K562 (cell line): ENCODE measurements at regions not wholly inside any gene's neighbourhood (a gene's known extent, or its start where the extent isn't known, plus 50 kb on each side); places are given as distances from the start of the nearest gene placed in this dataset.
A peak's percentile ranks its signal among the peaks of the same experiment; 100 is the strongest.

Experiments
- ATAC-seq: fragments of 200-7000 bp; cut with Tn5 transposase; 3 replicates; pipeline ENCODE4 v1.9.1; 2020; ENCODE audit warnings: moderate library complexity
- BruUV-seq: library from RNA; stranded (reverse); fragments of 400-500 nt; replicated peaks from 2 replicates; lab custom pipeline; 2021; lab: Mats Ljungman, UMichigan
- CTCF ChIA-PET: fragments of 300-600 bp; formaldehyde crosslinking; extraction: SDS; loops from one replicate; lab custom pipeline; 2021; ENCODE audit warnings: low intra/inter-chr PET ratio; lab: Yijun Ruan, JAX
- POLR2A ChIA-PET: fragments of 300-600, 350-650 bp; sonication (Branson Sonifier 250); formaldehyde crosslinking; extraction: SDS; loops from one replicate; lab custom pipeline; 2021; ENCODE audit warnings: antibody characterized with exemption, inconsistent platforms; lab: Yijun Ruan, JAX
- DNase-seq, 4 experiments: peaks; one replicate each; pipeline versions ENCODE4 v3.0.0 to v3.0.0-alpha.2; 2011 to 2018; ENCODE audit warnings: low spot score in 3 of 4, mixed read lengths in 3 of 4; ENCODE audit errors: extremely low read depth in 1 of 4
- FAIRE-seq: peaks from 2 replicates; lab custom pipeline; 2011; peaks lifted over from hg19 to GRCh38; lab: Jason Lieb, UNC
- H2AFZ ChIP-seq: 2 replicates; pipeline ENCODE4 v1.6.0; 2011; ENCODE audit warnings: low read depth, low read length, control low read depth, inconsistent platforms
- H3K27ac ChIP-seq: fragments of 200-600 bp; 3 replicates; pipeline ENCODE4 v1.8.0; 2011; ENCODE audit warnings: low read depth, mild to moderate bottlenecking, control low read depth, inconsistent platforms, low read length, moderate library complexity, mixed read lengths; ENCODE audit errors: extremely low read depth
- H3K27me3 ChIP-seq, 2 experiments: fragments of 300-600 bp in 1 of 2; 2 replicates in 1 of 2; 3 replicates in 1 of 2; pipeline versions ENCODE4 v1.6.0 to v1.8.0; 2011; ENCODE audit warnings: inconsistent platforms in 2 of 2, low read length in 2 of 2, mild to moderate bottlenecking in 1 of 2, mixed read lengths in 1 of 2, moderate library complexity in 1 of 2; ENCODE audit not compliant: control insufficient read depth in 2 of 2, insufficient read depth in 2 of 2
- H3K36me3 ChIP-seq: fragments of 300-600 bp; 3 replicates; pipeline ENCODE4 v1.8.0; 2011; ENCODE audit warnings: mild to moderate bottlenecking, low read length, inconsistent platforms; ENCODE audit not compliant: control insufficient read depth, insufficient read depth
- H3K4me1 ChIP-seq, 2 experiments: fragments of 200-600 bp in 1 of 2; replicated peaks in 1 of 2; 2 replicates in 1 of 2; 3 replicates in 1 of 2; pipeline versions ENCODE4 v1.5.1 to v1.8.0; 2011; ENCODE audit warnings: inconsistent platforms in 2 of 2, low read length in 2 of 2, mild to moderate bottlenecking in 1 of 2, mixed read lengths in 1 of 2, moderate library complexity in 1 of 2; ENCODE audit not compliant: control insufficient read depth in 2 of 2, insufficient read depth in 2 of 2
- H3K4me2 ChIP-seq: 2 replicates; pipeline ENCODE4 v1.6.1; 2011; ENCODE audit warnings: low read length, control low read depth, inconsistent platforms, mixed read lengths; ENCODE audit not compliant: insufficient read depth
- H3K4me3 ChIP-seq: fragments of 200-600 bp; sonication (generic), shearing (Covaris generic); 2 replicates; pipeline ENCODE4 v1.5.1; 2016; ENCODE audit warnings: control low read depth, inconsistent platforms
- H3K79me2 ChIP-seq: fragments of 200-600 bp; 3 replicates; pipeline ENCODE4 v1.8.0; 2011; ENCODE audit warnings: low read length, inconsistent platforms; ENCODE audit not compliant: control insufficient read depth, insufficient read depth
- H3K9ac ChIP-seq, 2 experiments: 2 replicates each; pipeline versions ENCODE4 v1.6.0 to v1.6.1; 2011; ENCODE audit warnings: low read depth in 2 of 2, low read length in 2 of 2, control low read depth in 1 of 2, inconsistent platforms in 1 of 2, mild to moderate bottlenecking in 1 of 2, mixed read lengths in 1 of 2; ENCODE audit not compliant: insufficient read depth in 1 of 2
- H3K9me1 ChIP-seq: one replicate; pipeline ENCODE4 v1.6.0; 2011; ENCODE audit warnings: inconsistent platforms, mild to moderate bottlenecking, low read length, moderate library complexity; ENCODE audit not compliant: control insufficient read depth, insufficient read depth
- H3K9me3 ChIP-seq: replicated peaks from 2 replicates; pipeline ENCODE4 v1.5.1; 2011; ENCODE audit warnings: low read depth, low read length, inconsistent platforms; ENCODE audit not compliant: control insufficient read depth, insufficient read depth
- H4K20me1 ChIP-seq: replicated peaks from 2 replicates; pipeline ENCODE4 v1.6.1; 2011; ENCODE audit warnings: low read length, inconsistent platforms, mixed read lengths; ENCODE audit not compliant: control insufficient read depth, insufficient read depth
- HDAC1 ChIP-seq, 2 experiments: fragments of 450-650 bp; IDR thresholded peaks; 2 replicates each; pipeline ENCODE4 v1.6.1; 2016 to 2017; ENCODE audit warnings: inconsistent platforms in 1 of 2, mild to moderate bottlenecking in 1 of 2, moderate library complexity in 1 of 2
- ILF3 ChIP-seq: fragments of 450-650 bp; IDR thresholded peaks from 2 replicates; pipeline ENCODE4 v1.6.1; 2018; ENCODE audit warnings: antibody characterized with exemption, mild to moderate bottlenecking, moderate library complexity, borderline replicate concordance
- NFE2L1 ChIP-seq: fragments of 450-650 bp; IDR thresholded peaks from 2 replicates; pipeline ENCODE4 v1.6.1; 2016; ENCODE audit warnings: missing genetic modification characterization, low read depth, mild to moderate bottlenecking, missing compliant biosample characterization, moderate library complexity, borderline replicate concordance
- WGBS: fragments of 100-300 bp; shearing (Covaris generic); methylation state at CpG from one replicate; pipeline ENCODE4 v1.1.6; 2016; ENCODE audit warnings: low coverage, mixed read lengths; ENCODE audit not compliant: insufficient coverage; ENCODE audit errors: missing lambda C conversion rate; 5-methylcytosine and 5-hydroxymethylcytosine counted together
- in situ Hi-C: fragments of 300-500 bp; cut with MboI; formaldehyde crosslinking; loops from 4 replicates; pipeline ENCODE4 v1.15.0; 2018; ENCODE audit warnings: inconsistent platforms, mixed read lengths
- intact Hi-C: fragments of 100-400 bp; cut with micrococcal nuclease; formaldehyde crosslinking; loops from 2 replicates; pipeline ENCODE4 v1.14.2; 2022
- TF ChIP-seq, protein P1 (sequence below): fragments of 250-450 bp; sonication (Bioruptor Pico); IDR thresholded peaks from 2 replicates; pipeline ENCODE4 v1.5.0; 2021; ENCODE audit warnings: mild to moderate bottlenecking, moderate library complexity
- TF ChIP-seq, protein P2 (sequence below), 2 experiments: fragments of 450-650 bp; IDR thresholded peaks; 2 replicates each; pipeline ENCODE4 v1.6.1; 2016; ENCODE audit warnings: mild to moderate bottlenecking in 2 of 2, borderline replicate concordance in 1 of 2, low read depth in 1 of 2, moderate library complexity in 1 of 2
- TF ChIP-seq, protein P3 (sequence below): fragments of 450-650 bp; IDR thresholded peaks from 2 replicates; pipeline ENCODE4 v1.6.1; 2018; ENCODE audit warnings: mild to moderate bottlenecking, low read depth; ENCODE audit not compliant: partially characterized antibody

DNA sequence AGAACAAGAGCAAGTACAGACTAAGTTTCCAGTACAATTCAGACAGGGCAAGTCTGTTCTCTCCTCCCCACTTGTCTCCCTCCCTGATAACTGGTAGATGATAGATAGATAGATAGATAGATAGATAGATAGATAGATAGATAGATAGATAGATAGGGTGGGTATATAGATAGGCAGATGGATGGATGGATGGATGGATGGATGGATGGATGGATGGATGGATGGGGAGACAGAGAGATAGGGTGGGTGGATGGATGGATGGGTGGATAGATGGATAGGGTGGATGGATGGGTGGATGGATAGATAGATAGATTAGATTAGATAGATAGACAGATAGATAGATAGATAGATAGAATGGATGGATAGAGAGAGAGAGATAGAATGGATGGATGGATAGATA lies 152.8 kb upstream of the MKLN1 start (continued):
- peak in 1 of 2 experiments; percentile 27; a peak in 1 of 4 replicates for TF ChIP-seq HDAC1 (IDR thresholded peaks at IDR 0.05)

DNA sequence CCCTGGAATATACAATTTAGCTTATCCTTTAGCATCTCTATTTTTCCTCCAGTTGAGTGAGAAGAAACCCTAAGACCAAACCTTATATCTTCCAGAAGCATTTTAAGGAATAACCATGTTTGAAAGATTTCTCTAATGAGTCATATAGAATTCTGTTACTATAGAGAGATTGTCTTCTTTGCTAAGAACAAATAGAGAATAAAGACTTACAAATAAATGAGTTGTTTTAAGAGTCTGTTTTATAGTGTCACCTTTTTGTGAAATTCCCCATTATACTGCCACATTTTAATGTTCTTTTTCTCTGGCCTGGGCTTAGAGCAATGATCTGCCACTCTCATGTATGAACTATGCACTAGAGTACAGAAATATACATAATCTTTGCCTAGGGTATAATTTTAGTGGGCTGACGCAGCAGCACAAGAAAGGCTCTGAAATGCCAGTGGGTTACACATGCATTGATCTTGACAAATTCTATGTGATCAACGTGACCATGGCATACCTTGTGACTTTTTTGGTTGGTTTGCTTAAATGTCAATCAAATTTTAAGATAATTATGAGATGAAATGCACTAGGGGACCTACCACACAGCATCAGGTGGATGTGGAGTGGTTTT lies 145.1 kb upstream of the MKLN1 start:
- BruUV-seq, result no TSS peak
- Histone ChIP-seq H4K20me1 (no peaks in the 10 kb centered on the region), H3K9me1 (no peaks in the 10 kb centered on the region), H2AFZ (no peak overlapping the region), H3K4me2 (no peak overlapping the region), H3K79me2 (no peaks in the 10 kb centered on the region), H3K27me3 (peaks cover 15 to 26% of the 10 kb centered on the region in 2 experiments), H3K27ac (no peak overlapping the region), H3K9ac (no peak overlapping the region), H3K4me1 (no peaks in the 10 kb centered on the region), H3K4me3 (no peak overlapping the region), H3K9me3 (no peaks in the 10 kb centered on the region), H3K36me3 (no peaks in the 10 kb centered on the region)
- no peak for FAIRE-seq
- ATAC-seq, result no peak
- intact Hi-C loops (no loop called here), in situ Hi-C loops (no loop called here)
- CTCF ChIA-PET, result no interaction called here
- DNase-seq, result no peak
- WGBS, result 0% methylated on average over 2 of the region's 2 CpGs
- POLR2A ChIA-PET, result no interaction called here
- TF ChIP-seq, protein P1, sequence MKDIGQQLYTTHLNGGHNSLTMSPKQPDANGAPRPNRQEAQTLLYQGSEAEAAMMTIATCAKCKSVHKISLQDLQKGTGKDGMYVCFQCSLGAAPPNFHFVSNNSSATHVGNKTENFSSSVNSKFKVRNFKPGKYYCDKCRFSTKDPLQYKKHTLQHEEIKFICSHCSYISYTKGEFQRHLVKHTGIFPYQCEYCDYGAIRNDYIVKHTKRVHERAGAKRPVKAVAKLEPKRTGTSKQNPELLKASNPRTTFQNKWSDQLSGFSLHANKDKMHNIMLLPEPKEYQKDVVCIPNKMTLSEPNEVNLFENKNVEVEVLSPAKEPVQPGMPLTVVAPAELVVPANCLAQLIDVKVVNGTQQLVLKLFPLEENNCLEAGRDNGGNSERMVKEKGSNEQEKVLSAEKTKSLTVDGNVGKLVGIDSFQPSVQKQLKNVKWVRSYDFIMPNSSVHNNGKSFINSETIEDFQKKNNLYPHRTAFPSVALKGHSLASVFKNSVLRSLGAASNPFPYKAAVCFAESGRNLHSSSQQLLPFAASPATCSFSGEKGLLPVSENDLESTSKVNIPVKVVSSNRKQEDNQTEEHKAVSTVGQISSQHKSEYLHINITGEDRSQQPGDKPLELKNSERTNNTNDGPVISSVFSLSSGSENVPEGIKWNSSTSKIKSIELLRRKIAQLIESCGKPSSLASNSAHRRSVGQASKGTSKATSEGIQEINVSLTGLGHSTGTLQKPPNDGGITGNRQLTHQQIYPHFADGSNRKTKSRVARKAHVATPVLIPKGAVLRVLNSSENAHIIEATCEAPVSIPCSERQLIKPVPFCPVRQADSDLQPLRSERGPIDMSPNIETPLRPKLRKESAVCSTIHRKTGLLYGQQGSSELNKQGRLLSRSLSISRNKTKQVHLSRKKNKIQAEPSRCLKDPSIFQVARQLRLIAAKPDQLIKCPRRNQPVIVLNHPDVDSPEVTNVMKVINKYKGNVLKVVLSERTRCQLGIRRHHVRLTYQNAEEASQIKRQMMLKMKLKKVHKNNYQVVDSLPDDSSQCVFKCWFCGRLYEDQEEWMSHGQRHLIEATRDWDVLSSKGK (CRISPR knock-in tag), result no peak
- TF ChIP-seq ILF3, result no peak
- TF ChIP-seq, protein P2, sequence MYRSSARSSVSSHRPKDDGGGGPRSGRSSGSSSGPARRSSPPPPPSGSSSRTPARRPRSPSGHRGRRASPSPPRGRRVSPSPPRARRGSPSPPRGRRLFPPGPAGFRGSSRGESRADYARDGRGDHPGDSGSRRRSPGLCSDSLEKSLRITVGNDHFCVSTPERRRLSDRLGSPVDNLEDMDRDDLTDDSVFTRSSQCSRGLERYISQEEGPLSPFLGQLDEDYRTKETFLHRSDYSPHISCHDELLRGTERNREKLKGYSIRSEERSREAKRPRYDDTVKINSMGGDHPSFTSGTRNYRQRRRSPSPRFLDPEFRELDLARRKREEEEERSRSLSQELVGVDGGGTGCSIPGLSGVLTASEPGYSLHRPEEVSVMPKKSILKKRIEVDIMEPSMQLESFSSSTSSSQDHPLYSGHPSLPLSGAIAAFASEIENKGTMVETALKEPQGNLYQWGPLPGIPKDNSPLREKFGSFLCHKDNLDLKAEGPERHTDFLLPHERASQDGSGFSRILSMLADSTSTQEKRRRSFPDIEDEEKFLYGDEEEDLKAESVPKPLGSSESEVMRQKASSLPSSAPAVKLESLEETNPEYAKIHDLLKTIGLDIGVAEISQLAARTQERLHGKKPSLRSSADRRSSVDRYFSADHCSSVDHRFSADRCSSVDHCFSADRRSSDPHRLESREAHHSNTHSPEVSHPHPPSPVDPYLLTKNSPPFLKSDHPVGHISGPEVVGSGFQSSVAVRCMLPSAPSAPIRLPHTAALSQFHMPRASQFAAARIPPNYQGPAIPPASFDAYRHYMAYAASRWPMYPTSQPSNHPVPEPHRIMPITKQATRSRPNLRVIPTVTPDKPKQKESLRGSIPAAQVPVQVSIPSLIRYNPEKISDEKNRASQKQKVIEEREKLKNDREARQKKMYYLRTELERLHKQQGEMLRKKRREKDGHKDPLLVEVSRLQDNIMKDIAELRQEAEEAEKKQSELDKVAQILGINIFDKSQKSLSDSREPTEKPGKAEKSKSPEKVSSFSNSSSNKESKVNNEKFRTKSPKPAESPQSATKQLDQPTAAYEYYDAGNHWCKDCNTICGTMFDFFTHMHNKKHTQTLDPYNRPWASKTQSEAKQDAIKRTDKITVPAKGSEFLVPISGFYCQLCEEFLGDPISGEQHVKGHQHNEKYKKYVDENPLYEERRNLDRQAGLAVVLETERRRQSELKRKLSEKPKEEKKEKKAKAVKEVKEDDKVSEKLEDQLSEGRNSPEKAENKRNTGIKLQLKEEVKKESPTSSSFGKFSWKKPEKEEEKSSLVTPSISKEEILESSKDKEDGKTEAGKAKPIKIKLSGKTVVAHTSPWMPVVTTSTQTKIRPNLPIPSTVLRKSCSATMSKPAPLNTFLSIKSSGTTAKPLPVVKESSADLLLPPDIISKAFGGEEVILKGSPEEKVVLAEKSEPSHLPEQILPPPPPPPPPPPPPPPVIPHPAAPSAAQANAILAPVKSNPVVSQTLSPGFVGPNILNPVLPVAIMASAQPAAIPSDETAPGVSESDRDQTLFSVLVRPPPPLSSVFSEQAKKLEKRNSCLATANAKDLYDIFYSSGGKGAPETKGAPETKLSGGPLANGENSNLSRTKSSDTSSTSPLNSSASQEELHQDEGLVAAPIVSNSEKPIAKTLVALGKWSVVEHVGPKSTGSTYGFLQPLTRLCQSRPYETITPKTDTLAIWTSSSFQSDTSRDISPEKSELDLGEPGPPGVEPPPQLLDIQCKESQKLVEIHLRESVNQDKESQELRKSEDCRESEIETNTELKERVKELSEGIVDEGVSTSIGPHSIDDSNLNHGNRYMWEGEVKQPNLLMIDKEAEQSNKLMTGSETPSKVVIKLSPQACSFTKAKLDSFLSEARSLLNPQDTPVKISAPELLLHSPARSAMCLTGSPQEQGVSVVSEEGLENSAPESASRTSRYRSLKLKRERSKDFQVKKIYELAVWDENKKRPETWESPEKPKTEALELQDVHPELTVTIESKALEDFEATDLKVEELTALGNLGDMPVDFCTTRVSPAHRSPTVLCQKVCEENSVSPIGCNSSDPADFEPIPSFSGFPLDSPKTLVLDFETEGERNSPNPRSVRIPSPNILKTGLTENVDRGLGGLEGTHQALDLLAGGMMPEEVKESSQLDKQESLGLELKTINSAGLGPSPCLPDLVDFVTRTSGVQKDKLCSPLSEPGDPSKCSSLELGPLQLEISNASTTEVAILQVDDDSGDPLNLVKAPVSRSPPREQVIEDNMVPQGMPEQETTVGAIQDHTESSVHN (IDR thresholded peaks at IDR 0.05; ENCODE audit: borderline replicate concordance in 1 of 2, low read depth in 1 of 2), result no peak
- TF ChIP-seq NFE2L1, result no peak
- TF ChIP-seq, protein P3, sequence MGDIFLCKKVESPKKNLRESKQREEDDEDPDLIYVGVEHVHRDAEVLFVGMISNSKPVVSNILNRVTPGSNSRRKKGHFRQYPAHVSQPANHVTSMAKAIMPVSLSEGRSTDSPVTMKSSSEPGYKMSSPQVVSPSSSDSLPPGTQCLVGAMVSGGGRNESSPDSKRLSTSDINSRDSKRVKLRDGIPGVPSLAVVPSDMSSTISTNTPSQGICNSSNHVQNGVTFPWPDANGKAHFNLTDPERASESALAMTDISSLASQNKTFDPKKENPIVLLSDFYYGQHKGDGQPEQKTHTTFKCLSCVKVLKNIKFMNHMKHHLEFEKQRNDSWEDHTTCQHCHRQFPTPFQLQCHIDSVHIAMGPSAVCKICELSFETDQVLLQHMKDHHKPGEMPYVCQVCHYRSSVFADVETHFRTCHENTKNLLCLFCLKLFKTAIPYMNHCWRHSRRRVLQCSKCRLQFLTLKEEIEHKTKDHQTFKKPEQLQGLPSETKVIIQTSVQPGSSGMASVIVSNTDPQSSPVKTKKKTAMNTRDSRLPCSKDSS, result no peak
